HG02642 (cell line): ENCODE measurements at regions not wholly inside any gene's neighbourhood (a gene's known extent, or its start where the extent isn't known, plus 50 kb on each side); places are given as distances from the start of the nearest gene placed in this dataset.
"Not testable (repeated sequence)": the region's sequence is repeated elsewhere in the genome, so short reads cannot be mapped to it uniquely, and the experiment has no call there.

Experiments used
- ATAC-seq: cut with Tn5 transposase; IDR thresholded peaks from one replicate; pipeline ENCODE4 v1.9.1; 2021; ENCODE audit warnings: mild to moderate bottlenecking; ENCODE audit not compliant: unreplicated experiment, poor library complexity

DNA sequence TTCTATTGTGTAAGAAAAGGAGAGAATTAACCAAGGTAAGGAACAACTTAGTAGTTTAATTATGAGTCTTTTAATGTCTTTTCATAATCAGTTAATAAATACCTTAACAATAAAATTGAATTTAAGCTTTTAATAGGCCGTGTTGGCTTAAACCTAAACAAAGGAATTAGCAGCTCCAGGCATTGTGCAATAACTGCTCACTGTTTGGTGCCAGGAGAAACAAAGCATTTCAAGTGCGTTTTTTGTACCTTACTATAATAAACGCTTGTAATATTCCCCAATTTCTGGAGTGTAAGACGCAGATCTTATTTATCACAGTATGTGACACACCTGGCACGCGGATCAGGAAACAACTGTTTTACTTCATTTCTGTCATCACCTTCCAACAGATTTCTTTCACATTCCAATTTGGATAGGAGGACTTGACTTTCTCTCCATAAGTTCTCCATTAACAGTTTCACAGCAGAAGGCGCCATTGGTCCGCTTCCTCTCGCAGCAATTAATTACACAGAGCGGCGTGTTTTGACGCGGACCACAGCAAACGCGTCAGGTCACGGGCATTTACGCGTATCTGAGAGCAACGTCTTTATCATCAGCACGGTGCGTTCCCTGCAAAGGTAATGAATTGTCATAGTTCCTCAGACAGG lies 335.8 kb upstream of the NT5E start:
- ATAC-seq = no peak

DNA sequence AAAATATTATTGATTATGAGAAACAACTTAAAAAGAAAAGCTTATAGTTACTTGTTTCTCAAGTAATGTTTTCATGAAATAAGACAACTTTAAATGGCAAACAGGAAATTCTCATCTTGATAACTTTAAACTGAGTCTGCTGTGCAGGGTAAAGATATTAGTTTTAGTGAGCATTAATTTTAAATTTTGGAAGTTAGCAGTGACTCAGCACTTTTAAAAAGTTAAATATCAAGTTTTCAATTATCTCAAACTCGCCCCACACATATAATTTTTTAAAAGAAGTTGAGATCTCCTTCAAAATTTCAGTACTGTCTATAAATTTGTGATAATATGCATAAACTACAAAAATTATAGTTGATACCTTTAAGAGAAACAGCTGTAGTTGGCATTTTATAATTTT lies 337.3 kb upstream of the NT5E start:
- no peak for ATAC-seq

DNA sequence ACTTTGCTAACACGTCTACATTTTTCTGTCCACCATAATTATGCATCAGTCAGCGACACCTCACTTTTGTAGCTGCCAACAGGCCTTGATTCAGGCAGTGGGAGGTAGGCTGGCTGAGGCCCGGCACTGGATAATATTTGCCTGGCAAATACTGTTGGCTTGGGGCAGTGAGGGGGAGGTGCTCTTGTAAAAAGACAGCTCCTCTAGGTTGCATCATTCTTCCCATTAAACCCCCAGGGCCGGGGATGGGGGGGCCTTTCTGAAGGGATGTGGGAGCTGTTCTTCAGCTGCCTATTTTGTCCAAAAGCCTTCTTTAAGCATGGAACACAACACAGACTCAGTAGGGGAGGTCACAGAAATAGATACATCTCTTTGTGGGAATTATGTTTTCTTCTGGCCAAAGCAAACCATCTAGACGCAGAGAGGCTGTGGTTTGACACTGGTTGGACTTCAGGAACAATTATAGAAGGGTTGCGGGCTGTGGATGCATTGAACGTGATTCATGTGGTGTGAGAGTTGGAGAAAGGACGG lies 338.3 kb upstream of the NT5E start:
- no peak for ATAC-seq

DNA sequence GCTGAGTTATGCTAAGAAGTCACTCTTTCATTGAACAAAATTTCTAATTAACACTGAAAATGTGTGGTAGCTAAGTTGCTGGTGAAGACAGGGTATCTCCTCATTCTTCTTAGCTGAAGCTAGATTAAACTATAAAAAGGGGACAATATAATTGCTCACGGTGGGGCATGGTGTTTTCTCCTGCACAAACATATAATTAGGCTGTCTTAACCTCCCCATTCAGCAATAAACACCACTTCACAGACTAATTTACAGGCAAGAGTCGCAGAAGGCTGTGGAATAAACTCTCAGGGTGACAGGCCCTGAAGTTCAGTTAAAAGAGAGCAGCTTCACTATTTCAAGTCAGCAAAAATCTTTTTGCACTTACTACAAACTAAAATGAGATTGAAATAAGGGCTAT lies 338.9 kb upstream of the NT5E start:
- ATAC-seq = no peak

DNA sequence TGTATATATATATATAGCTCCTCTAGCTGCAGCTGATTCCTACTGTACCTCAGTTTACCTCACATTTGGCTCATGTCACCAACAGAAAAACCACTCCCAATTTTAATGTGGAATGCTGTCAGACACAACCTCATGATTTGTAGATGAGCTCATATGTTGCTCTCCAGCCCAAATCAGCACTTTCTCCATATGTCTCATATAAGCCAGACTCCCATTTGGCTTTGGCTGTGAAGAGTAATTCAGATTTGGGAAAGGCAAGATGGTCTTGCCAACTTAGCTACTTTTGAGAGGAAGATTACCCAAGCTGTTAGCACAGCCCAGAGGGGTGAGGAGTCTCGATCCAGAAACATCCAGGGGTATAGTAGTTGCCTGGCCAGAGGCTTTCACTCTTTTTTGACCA lies 342.2 kb upstream of the NT5E start:
- no peak for ATAC-seq

DNA sequence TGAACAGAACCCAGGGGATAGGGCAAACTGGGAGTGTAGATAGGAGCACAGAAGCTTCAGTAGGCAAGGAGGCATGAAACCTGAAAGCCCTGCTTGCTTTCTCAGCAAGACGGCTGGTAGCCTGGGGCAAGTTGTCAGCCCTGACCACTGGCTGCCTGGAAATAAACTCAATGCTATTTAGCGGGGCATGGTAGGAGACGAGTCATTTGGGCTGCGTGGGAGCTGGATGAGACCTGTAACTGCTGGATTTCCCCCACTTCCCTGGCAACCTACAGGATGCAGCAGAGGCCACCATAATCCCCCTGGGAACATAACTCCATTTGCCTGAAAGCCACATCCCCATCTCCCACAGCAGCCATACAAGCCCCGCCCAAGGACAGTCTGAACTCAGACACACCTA lies 332.6 kb upstream of the TBX18 start:
- no peak for ATAC-seq

DNA sequence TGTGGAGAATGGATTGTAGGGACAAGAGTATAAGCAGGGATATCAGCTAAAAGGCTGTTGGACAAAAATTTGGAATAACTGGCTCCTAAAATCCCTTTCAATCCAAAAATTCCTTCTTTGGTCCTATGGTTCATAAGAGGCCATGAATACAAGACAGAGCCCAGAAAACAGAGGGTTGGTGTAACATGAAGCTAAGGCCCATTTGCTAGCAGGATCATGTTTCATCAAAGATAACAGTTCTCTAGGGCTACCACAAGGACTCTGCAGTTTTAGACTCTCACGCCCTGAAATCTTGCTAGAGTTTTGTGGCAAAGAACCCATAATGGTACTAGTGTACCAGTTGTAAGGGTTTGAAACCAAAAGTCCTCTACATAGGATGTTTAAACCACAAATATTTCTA lies 327.8 kb upstream of the TBX18 start:
- no peak for ATAC-seq

DNA sequence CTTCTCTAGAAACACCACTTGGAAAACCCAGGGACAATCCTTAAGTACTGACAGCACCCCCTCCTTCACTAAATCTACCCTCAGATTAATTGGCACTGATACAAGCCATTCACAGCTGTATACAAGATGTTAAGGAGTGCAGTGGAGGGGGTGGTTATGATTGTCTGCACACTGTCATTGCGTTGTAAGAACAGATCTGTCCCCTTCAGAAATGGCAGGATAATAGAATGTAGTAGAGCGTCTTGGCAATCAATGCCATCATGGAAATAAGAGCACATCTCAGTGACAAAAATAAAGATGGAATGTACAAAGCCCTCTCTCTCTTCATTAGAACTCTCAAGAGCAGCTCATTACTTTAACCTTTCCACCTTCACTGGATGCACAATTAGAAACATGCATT lies 324.9 kb upstream of the TBX18 start:
- ATAC-seq = no peak

DNA sequence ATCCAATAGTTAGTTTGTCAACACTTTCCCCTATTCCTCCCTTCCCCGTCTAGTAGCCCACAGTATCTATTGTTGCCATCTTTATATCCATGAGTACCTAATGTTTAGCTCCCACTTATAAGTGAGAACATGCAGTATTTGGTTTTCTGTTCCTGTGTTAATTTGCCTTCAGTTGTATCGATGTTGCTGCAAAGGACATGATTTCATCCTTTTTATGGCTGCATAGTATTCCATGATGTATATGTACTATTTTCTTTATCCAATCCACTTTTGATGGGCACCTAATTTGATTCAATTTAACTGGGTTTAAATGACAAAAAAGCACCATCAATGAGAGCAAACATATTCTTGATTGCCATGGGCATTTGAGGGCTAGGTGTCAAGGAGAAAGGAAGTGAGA lies 321.5 kb upstream of the TBX18 start:
- no peak for ATAC-seq

DNA sequence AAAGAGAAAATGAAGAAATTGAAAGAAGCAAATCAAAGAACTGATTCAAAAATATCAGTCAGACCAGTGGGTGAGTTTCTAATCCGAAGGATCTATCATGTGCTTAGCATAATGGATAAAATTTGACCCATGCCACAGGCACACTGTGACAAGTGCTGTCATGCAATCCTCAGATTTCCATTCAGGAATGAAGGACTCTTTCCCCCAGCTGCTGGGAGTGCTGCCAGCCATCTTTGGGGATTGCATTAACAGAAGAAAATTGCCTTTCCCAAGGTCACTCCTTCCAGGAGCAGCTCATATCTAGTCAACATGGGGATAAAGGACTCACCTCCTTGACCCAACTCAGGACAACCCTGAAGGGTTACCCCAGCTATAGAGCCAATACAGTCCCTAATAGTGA lies 316.7 kb upstream of the TBX18 start:
- ATAC-seq = no peak

DNA sequence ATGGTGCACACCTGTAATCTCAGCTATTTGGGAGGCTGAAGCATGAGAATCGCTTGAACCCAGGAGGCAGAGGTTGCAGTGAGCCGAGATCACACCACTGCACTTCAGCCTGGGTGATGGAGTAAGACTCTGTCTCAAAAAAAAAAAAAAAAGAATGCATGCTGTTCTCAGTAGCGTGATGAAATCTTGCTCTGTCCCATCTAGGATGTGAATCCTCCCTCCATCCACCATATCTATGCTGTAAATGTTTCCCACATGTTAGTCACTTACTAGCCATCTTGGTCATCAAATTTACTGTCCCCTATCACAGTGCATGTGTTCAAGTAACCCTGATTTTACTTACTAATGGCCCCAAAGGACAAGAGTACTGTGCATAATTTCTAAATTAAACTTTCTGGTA lies 315.4 kb upstream of the TBX18 start:
- no peak for ATAC-seq

DNA sequence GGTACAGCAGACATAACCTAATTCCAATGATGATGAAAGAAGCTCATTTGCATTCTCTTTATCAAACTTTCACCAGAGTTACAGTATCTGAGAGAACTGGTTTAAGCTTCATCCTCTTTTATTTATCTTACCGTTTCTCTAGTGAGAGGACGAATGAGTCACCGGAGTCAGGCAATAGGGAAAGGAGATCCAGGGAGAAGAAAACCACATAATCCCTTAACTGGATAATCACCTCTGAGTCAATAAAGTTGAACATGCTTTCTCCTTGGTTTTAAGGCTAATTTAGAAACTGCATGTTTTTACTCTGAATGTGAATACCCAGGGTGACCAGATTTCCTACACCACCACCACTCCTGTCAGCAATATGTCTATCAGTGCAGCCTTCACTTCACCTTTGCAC lies 313.7 kb upstream of the TBX18 start:
- ATAC-seq = no peak

DNA sequence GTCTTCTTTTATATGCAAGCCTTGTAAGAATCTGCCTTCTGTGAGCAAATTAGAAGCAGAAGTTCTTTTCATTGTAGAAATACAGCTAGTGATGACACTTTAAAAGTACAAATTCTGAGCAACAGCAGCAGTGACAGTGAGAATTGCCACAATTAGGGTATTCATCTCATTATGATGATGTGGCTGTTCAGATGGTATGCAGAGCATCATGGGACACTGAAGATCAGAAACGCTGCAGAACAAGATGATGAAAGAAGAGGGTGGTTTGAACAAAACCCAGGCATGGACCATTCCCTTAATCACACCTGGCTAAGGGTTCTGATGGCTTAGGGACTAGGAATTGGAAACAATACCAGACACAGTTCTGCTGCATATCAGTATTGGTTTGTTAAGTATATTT lies 312.7 kb upstream of the TBX18 start:
- ATAC-seq = no peak

DNA sequence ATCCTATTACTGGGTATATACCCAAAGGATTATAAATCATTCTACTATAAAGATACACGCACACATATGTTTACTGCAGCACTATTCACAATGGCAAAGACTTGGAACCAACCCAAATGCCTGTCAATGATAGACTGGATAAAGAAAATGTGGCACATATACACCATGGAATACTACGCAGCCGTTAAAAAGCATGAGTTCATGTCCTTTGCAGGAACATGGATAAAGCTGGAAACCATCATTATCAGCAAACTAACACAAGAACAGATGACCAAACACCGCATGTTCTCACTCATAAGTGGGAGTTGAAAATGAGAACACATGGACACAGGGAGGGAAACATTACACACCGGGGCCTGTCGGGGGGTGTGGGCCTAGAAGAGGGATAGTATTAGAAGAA lies 307.4 kb upstream of the TBX18 start:
- not testable (repeated sequence) for ATAC-seq

DNA sequence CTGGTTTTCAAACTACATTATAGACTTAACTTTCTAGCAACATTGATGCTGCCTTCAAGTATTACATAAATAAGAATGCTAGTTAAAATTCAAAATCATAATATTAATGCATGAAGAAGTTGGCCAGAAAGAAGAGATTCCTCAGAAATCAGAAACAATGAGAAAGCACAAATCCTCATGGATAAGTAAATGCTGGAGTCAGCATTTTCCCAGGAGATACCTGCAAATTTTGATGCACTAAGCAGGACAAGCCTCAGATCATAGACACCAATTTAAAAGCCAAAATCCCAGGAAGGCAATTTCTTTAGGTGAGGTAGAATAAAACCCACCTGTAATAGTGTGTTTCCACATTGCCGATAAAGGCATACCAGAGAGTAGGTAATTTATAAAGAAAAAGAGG lies 305.2 kb upstream of the TBX18 start:
- no peak for ATAC-seq

DNA sequence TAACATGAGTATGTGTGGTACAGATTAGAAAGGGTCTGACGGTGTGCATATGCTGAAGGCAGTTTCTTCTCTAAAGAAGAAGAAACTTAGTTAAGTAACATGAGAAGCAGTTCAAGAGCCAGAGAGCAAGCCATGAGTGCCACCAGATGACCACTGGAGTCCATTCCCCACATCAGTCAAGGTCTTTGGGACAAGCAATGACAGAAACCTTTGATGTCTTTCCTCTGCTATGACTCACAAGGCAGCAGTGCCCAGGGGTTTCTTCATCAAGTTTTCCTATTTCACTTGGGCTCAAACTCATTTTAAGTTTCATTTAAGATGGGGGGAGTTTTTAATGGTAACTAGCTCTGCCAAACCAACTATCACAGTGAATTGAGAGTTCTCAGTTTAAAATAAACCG lies 303.8 kb upstream of the TBX18 start:
- ATAC-seq = no peak

DNA sequence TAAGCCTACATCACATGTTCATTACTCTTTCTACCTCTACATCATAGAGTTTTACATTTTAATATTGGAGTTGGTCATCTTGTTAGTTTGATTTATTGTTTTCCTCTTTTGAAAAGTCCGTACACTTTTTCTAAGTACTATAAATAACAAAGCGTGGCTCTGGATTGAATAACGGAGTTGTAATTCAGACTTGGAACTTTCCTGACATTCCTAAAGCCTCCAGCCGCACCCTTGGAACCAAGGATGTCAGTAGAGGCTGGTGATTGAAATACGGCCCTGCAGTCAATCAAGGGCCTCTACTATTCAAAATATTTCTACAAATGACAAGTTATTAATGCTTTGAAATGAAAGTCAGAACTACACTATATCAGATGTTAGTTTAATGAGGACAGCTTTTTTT lies 301.9 kb upstream of the TBX18 start:
- ATAC-seq = no peak

DNA sequence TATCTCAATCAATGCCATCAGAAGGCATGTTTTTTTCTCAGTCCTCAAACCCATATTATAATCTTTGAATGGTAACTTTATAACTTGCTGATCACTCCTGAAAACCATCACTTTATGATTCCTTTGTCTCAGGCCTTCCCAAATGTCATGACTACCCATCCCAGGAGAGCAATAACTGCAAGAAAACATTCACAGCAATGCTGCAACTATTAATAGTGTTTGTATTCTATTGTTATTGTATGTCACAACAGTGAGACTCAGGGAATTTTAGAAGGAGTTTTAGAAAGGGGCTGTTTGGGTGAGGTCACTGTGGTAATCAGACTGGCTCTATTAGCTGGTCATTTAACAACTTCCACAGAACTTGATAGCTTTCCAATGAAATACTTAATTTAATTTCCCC lies 301.4 kb upstream of the TBX18 start:
- ATAC-seq = no peak

DNA sequence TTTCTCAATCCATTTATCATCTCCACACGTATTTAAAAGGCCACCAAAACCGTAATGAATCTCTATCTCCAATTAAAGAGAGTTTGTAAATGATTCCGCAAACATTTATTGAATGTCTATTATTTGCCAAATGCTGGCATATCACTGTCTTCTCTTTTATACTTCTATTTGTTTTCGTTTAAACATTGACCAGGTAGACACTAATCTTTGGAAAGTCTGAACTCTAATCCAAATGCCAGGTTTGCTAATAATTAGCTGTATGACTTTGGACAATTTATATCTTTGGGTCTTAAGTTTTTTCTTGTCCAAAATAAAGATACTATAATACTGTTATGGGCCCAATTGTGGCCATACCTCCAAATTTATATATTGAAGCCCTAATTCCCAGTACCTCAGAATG lies 299.2 kb upstream of the TBX18 start:
- ATAC-seq = no peak

DNA sequence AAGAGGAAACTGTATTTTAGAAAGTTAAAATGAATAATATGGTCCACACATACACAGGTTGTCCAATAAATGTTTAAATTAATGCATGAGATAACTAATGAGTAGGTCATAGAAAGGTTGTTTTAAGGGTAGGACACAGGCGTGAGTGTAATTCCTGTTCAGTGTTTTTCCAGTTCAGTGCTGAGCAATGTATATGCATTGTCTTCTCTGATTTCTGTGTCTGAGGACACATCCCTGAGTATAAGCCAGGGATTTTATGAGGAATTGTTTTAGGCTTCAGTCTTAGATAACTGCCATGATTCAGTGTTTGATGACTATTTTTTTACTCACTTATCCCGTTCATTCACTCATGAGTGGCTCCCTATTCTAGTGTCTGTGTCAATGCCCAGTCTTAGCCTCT lies 298.5 kb upstream of the TBX18 start:
- no peak for ATAC-seq

DNA sequence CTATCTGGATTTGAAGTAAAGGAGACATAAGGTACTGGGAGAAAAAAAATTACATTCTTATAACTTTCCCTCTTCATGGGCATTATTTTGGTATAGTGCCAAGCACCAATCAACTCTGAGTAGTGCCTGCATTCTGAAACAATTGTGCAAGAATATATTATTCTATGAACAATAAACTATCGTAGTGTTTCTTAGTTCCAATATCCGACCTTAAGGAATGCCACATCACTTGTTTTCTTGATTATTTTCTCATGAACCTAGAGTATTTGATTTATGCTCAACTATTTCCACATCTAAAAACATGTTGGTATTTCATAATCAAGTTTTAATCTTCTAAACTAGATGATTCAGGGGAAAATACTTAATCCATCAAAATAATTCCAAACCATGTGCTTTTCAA lies 294.4 kb upstream of the TBX18 start:
- ATAC-seq = no peak

DNA sequence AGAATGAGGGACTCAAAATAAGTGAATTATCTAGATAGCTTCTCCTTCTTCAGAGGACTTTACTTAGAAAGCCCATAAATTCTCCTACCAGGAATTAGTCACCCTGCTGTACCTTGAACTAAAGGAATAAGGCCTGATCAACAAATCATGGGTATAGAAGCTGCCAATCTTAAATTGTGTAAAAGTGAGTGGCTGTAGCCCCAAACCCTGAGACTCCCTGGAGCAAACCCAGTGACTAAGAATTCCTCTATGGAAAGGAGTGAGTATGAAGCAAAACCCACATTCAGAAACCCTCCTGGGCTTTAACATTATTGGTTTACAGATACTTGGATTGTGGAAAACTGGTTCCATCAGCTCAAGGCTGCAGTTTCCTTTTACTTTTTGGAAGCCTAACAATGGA lies 285.8 kb upstream of the TBX18 start:
- no peak for ATAC-seq

DNA sequence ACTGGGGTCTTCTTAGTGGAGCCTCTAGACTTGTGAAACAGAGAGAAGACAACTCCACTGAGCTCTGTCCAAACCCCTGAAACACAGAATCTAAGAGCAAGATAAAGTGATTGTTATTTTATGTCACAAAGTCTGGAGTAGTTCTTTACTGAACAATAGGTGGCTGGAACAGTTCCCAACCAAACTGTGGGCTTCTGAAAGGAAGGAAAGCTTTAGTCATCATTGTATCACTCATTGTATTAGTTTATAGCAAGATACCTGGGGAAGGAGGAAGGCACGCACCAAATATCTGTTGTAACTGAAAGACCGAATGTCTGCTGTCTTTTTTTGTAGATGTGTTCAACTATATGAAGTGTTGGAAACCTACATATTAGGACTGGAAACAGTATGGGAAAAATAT lies 284.9 kb upstream of the TBX18 start:
- ATAC-seq = no peak
